CD4-positive, alpha-beta memory T cell (primary cell): ENCODE measurements at regions not wholly inside any gene's neighbourhood (a gene's known extent, or its start where the extent isn't known, plus 50 kb on each side); places are given as distances from the start of the nearest gene placed in this dataset.
"Not testable (repeated sequence)": the region's sequence is repeated elsewhere in the genome, so short reads cannot be mapped to it uniquely, and the experiment has no call there.

Experiments used
- CTCF ChIA-PET: fragments of 350-600 bp; sonication (Branson Sonifier 250); formaldehyde crosslinking; loops from one replicate; lab custom pipeline; 2021; ENCODE audit warnings: inconsistent platforms; ENCODE audit not compliant: partially characterized antibody; lab: Charles Lee
- POLR2A ChIA-PET: fragments of 350-600 bp; sonication (Branson Sonifier 250); formaldehyde crosslinking; loops from one replicate; lab custom pipeline; 2021; ENCODE audit not compliant: partially characterized antibody; lab: Charles Lee
- DNase-seq, 5 donors: peaks; one replicate each; pipeline versions ENCODE4 v3.0.0 to v3.0.0-alpha.2; 2020 to 2022; ENCODE audit warnings: mixed read lengths in 1 of 5
- H3K27ac ChIP-seq: one replicate; pipeline ENCODE4 v1.7.0; 2013; ENCODE audit warnings: low read depth, low read length
- H3K27me3 ChIP-seq: 2 replicates; pipeline ENCODE4 v1.7.0; 2013; ENCODE audit warnings: mild to moderate bottlenecking, low read length, moderate library complexity; ENCODE audit not compliant: insufficient read depth
- H3K36me3 ChIP-seq: 2 replicates; pipeline ENCODE4 v1.7.0; 2013; ENCODE audit warnings: mild to moderate bottlenecking, low read length, moderate library complexity; ENCODE audit not compliant: insufficient read depth
- H3K4me1 ChIP-seq: 2 replicates; pipeline ENCODE4 v1.7.0; 2013; ENCODE audit warnings: mild to moderate bottlenecking, low read length, moderate library complexity; ENCODE audit not compliant: insufficient read depth
- H3K4me3 ChIP-seq, 2 donors: one replicate each; pipeline ENCODE4 v1.7.0; 2013; ENCODE audit warnings: low read length in 2 of 2, mild to moderate bottlenecking in 1 of 2
- H3K9me3 ChIP-seq, 2 donors: one replicate each; pipeline ENCODE4 v1.7.0; 2013; ENCODE audit warnings: low read length in 2 of 2, control low read depth in 1 of 2; ENCODE audit not compliant: control insufficient read depth in 1 of 2
- H3K27ac Mint-ChIP-seq, 7 donors: one replicate each; pipeline ENCODE4 v1.8.0; 2020 to 2021; ENCODE audit warnings: mixed read lengths in 7 of 7, mild to moderate bottlenecking in 6 of 7, inconsistent platforms in 3 of 7, moderate library complexity in 3 of 7
- H3K27me3 Mint-ChIP-seq, 2 donors: one replicate each; pipeline ENCODE4 v1.8.0; 2020 to 2021; ENCODE audit warnings: mixed read lengths in 2 of 2
- H3K36me3 Mint-ChIP-seq, 2 donors: one replicate each; pipeline ENCODE4 v1.8.0; 2020 to 2021; ENCODE audit warnings: mixed read lengths in 2 of 2, inconsistent platforms in 1 of 2, mild to moderate bottlenecking in 1 of 2
- H3K4me1 Mint-ChIP-seq, 4 donors: one replicate each; pipeline ENCODE4 v1.8.0; 2020 to 2021; ENCODE audit warnings: mixed read lengths in 4 of 4, mild to moderate bottlenecking in 1 of 4
- H3K4me3 Mint-ChIP-seq, 8 donors: one replicate each; pipeline ENCODE4 v1.8.0; 2020 to 2021; ENCODE audit warnings: mixed read lengths in 8 of 8, mild to moderate bottlenecking in 7 of 8, moderate library complexity in 6 of 8, inconsistent platforms in 3 of 8
- H3K9me3 Mint-ChIP-seq, 8 donors: one replicate each; pipeline ENCODE4 v1.8.0; 2020 to 2021; ENCODE audit warnings: mixed read lengths in 8 of 8, mild to moderate bottlenecking in 5 of 8, inconsistent platforms in 3 of 8, moderate library complexity in 1 of 8
- intact Hi-C: fragments of 100-400 bp; cut with micrococcal nuclease; formaldehyde crosslinking; loops from one replicate; pipeline ENCODE4 v1.15.1; 2023

GRCh38 chr7:65561786-65562372 lies 188.2 kb downstream of the ZNF92 start:
- H3K27me3 Mint-ChIP-seq, CTCF ChIA-PET, H3K4me1 Mint-ChIP-seq, H3K36me3 ChIP-seq, POLR2A ChIA-PET, H3K36me3 Mint-ChIP-seq, H3K4me3 ChIP-seq, H3K9me3 Mint-ChIP-seq, intact Hi-C loops, H3K9me3 ChIP-seq, DNase-seq, H3K27me3 ChIP-seq, H3K27ac ChIP-seq, H3K4me3 Mint-ChIP-seq, H3K4me1 ChIP-seq, H3K27ac Mint-ChIP-seq: not testable (repeated sequence)

GRCh38 chr7:65562522-65562921 lies 188.9 kb downstream of the ZNF92 start:
- H3K4me3 Mint-ChIP-seq, CTCF ChIA-PET, POLR2A ChIA-PET: not testable (repeated sequence)

GRCh38 chr7:65563333-65563732 lies 189.7 kb downstream of the ZNF92 start:
- H3K4me3 ChIP-seq, H3K27me3 ChIP-seq, H3K27ac ChIP-seq, CTCF ChIA-PET, H3K4me1 Mint-ChIP-seq, DNase-seq, H3K9me3 ChIP-seq, H3K36me3 ChIP-seq, H3K27ac Mint-ChIP-seq, H3K4me1 ChIP-seq, H3K27me3 Mint-ChIP-seq, H3K9me3 Mint-ChIP-seq, H3K4me3 Mint-ChIP-seq, H3K36me3 Mint-ChIP-seq, intact Hi-C loops, POLR2A ChIA-PET: not testable (repeated sequence)

More at GRCh38 chr7:65562522-65562921, 188.9 kb downstream of the ZNF92 start:
- H3K27ac Mint-ChIP-seq, H3K36me3 ChIP-seq, H3K4me3 ChIP-seq, H3K4me1 ChIP-seq, H3K36me3 Mint-ChIP-seq, H3K27ac ChIP-seq, H3K27me3 Mint-ChIP-seq, H3K9me3 Mint-ChIP-seq, H3K27me3 ChIP-seq, DNase-seq, H3K4me1 Mint-ChIP-seq, intact Hi-C loops, H3K9me3 ChIP-seq: not testable (repeated sequence)

GRCh38 chr7:65568226-65568625 lies 194.6 kb downstream of the ZNF92 start:
- CTCF ChIA-PET, H3K4me1 Mint-ChIP-seq, H3K36me3 Mint-ChIP-seq, H3K27ac ChIP-seq, H3K4me3 ChIP-seq, H3K9me3 ChIP-seq, H3K36me3 ChIP-seq, H3K4me1 ChIP-seq, H3K4me3 Mint-ChIP-seq, POLR2A ChIA-PET, H3K27ac Mint-ChIP-seq, H3K27me3 ChIP-seq, H3K9me3 Mint-ChIP-seq, H3K27me3 Mint-ChIP-seq, DNase-seq, intact Hi-C loops: not testable (repeated sequence)

- CTCF ChIA-PET, POLR2A ChIA-PET, DNase-seq, H3K9me3 Mint-ChIP-seq, H3K27ac ChIP-seq, H3K36me3 ChIP-seq, H3K9me3 ChIP-seq, H3K4me3 Mint-ChIP-seq, H3K4me1 ChIP-seq, H3K36me3 Mint-ChIP-seq, H3K4me1 Mint-ChIP-seq, intact Hi-C loops, H3K27me3 ChIP-seq, H3K27ac Mint-ChIP-seq, H3K27me3 Mint-ChIP-seq, H3K4me3 ChIP-seq: not testable (repeated sequence)
Measured at GRCh38 chr7:65570990-65571389, 197.3 kb downstream of the ZNF92 start.

- DNase-seq, POLR2A ChIA-PET, H3K4me3 Mint-ChIP-seq, H3K27me3 Mint-ChIP-seq, H3K36me3 Mint-ChIP-seq, intact Hi-C loops, H3K4me1 Mint-ChIP-seq, H3K9me3 ChIP-seq, H3K27me3 ChIP-seq, H3K27ac Mint-ChIP-seq, H3K4me3 ChIP-seq, CTCF ChIA-PET, H3K36me3 ChIP-seq, H3K9me3 Mint-ChIP-seq, H3K27ac ChIP-seq, H3K4me1 ChIP-seq: not testable (repeated sequence)
Measured at GRCh38 chr7:65572581-65572980, 198.9 kb downstream of the ZNF92 start.

GRCh38 chr7:65576370-65576769 lies 202.7 kb downstream of the ZNF92 start:
- H3K9me3 ChIP-seq, H3K4me1 ChIP-seq, H3K27me3 ChIP-seq, CTCF ChIA-PET, H3K36me3 ChIP-seq, DNase-seq, H3K9me3 Mint-ChIP-seq, H3K4me1 Mint-ChIP-seq, H3K4me3 Mint-ChIP-seq, H3K27me3 Mint-ChIP-seq, POLR2A ChIA-PET, H3K27ac ChIP-seq, H3K4me3 ChIP-seq, H3K36me3 Mint-ChIP-seq, H3K27ac Mint-ChIP-seq, intact Hi-C loops: not testable (repeated sequence)

GRCh38 chr7:65582518-65583119 lies 209.0 kb downstream of the ZNF92 start:
- CTCF ChIA-PET, H3K4me1 ChIP-seq, intact Hi-C loops: not testable (repeated sequence)

More at GRCh38 chr7:65582518-65583119, 209.0 kb downstream of the ZNF92 start:
- H3K4me3 Mint-ChIP-seq, H3K9me3 ChIP-seq, H3K4me3 ChIP-seq, H3K27me3 Mint-ChIP-seq, DNase-seq, H3K27ac ChIP-seq, H3K4me1 Mint-ChIP-seq, POLR2A ChIA-PET, H3K27me3 ChIP-seq, H3K9me3 Mint-ChIP-seq, H3K27ac Mint-ChIP-seq, H3K36me3 Mint-ChIP-seq, H3K36me3 ChIP-seq: not testable (repeated sequence)
